NCI-H774 (cell line): ENCODE measurements at regions not wholly inside any gene's neighbourhood (a gene's known extent, or its start where the extent isn't known, plus 50 kb on each side); places are given as distances from the start of the nearest gene placed in this dataset.

Experiments
- DNase-seq: peaks from one replicate; lab custom pipeline; 2025; lab: John Stamatoyannopoulos, UW

DNA sequence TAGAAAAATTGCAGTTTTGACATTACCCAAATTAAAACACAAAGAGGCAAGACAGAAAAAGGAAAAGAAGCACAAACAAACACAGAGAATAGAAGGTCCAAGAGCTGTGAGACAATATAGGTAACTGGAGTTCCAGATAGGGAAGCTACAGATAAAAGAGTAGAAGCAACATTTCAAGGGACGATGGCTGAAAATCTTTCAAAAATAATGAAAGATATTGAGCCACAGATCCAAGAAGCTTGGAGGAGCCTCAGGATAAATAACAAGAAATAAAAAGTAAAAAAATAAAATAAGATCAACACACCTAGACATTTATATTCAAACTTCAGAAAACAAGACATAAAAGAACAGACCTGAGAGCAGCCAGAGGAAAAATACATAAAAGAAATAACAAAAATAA, 164.9 kb downstream of the FNDC1 start:
- DNase-seq: no peak

DNA sequence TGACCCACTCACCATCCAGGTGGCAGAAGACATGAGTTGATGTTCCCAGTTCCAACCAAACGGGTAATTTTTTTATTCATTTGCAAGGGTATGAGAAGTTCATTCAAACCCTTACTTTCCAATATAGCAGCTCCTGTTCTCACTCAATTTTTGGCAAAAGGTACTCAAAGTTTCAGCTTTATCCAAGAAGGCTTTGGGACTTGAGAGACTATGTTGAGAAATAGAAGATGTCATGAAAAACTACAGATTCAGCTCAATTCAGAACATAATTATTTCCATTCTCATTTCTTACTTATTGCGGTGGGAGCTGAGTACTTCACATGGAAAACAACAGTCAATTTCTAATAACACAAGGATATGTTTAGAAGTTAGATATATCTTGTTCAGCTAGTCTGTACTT, 162.3 kb downstream of the FNDC1 start:
- no peak for DNase-seq

DNA sequence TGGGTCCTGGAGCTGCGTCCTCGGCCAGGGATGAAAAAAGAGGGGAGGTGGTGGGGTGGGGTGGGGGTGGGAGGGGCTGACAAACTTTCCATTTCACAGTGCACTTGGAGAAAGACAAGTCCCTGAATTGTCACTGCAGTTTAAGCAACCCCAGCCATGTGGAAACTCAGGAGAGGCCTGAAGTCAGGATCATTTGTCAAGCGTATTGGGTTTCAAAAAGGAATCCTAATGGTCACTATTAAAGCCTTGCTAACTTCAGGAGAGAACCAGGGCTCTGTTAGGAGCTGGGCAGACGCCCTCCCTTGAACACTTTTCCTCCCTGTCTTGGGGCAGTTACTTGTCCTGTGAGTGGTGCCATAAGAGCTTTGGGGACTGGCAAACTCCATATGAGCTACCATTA, 159.9 kb downstream of the FNDC1 start:
- DNase-seq: no peak

DNA sequence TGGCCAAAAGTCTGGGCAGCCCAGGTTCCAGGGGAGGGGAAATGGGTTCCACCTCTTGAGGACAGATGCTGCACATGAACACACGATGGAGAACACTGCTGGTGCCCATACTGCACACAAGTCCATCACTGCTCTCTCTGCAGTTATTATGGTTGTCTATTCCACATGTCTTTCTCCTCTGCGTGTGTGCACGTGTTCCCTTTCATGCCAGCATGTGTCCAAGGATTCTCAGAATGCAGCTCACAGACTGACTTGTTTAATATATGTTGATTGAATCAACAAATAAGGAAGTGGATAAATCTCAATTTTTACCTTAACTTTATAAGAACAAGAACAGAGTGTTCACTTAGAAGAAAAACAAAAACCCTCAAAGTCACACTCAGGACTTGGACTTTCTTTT, 158.9 kb downstream of the FNDC1 start:
- no peak for DNase-seq

DNA sequence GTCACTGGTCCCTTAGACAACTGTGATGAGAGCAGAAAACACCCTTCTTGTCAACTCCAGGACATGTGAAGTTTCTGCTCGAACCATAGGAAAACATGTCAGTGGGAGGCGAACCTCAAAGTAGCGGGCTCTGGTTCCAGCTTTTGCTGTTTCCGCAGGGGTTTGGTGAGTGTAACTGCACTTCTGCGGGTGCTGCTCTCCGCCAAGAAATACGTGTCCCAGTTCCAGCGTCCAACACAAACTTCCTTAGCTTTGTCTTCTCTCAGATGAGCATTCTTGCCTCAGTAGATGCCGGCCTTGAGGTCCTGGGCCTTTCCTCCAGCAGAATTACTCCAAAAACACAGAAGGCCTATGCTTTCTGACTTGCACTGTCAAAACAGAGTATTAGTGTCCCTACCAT, 156.3 kb downstream of the FNDC1 start:
- no peak for DNase-seq

DNA sequence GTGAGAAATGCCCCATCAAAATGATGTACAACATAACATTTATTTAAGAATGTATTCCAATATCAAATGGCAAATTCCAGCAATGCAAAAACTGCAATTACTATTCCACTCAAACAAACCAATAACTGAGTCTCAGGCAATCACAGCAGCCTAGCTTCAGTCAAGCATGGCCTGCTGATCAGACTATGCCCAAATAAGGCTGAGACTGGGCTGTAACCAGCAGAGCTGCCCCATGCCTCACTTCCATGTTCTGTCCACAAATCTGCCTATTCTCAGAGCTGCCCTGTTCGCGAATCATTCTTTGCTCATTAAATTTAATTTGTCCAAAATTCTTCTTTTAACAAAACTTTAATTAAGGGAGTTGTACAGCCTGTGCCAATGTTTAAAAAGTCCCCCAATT, 155.4 kb downstream of the FNDC1 start:
- no peak for DNase-seq
